Midbrain (tissue), 1 donor: ENCODE measurements at regions not wholly inside any gene's neighbourhood (a gene's known extent, or its start where the extent isn't known, plus 50 kb on each side); places are given as distances from the start of the nearest gene placed in this dataset.
A peak's percentile ranks its signal among the peaks of the same experiment; 100 is the strongest.
"Not testable (repeated sequence)": the region's sequence is repeated elsewhere in the genome, so short reads cannot be mapped to it uniquely, and the experiment has no call there.

Experiments used
- DNase-seq: peaks from one replicate; lab custom pipeline; 2025; lab: John Stamatoyannopoulos, UW

DNA sequence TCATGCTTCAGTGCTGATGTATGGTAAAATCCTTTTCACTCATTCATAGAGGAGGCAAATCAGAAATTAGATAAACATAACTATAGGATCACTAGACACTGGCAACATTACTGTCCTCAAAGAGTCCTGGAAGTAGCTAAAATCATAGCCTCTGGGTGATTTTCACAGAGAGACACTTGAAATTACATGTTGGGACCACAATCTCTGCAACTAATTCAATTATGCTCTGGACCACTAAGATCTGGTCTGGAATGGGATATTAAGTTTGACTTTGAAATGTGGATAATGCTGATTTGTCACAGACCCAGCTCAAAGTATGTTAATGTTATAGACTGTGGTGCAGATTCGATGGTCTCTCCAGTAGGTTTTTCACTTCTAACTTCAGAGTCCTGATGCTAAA, 214.6 kb upstream of the CCNH start:
- DNase-seq = no peak

DNA sequence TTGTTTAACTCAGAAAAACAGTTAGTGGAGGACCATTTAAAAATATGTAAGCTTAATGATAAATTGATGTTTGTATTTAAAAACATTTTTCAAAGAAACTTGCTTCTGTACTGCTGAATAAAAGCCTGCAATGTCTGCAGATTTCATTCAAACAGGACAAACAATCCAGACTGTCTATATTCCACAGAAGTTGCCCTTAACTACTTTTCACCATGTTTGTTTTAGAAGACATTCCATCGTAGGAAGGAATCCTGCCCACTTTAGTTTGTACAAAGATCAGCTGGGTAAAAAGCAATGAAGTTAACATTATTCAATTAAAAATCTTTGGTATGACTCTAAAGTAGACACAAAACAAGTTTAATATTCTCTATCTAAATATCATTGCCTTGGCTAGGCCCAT, 195.7 kb upstream of the CCNH start:
- DNase-seq = no peak

DNA sequence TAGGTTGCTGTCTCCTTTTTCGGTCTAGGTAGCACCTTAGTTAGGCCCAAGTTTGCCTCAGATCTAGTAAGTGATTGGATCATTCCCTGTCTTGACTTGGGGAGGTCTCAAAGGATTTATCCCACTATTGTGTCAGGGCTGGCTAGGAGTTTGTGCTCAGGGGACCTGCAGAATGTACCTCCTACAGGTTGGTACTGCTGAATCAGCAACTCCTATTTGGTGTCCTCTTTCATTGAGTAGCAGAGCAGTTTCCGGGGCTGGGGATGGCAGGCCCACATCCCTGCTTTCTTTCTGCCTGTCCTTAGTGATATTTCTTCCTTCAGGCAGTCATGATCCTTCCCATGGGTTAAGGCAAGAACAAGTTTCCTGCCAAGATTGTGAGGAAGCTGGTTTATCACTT, 192.9 kb upstream of the CCNH start:
- DNase-seq = no peak

DNA sequence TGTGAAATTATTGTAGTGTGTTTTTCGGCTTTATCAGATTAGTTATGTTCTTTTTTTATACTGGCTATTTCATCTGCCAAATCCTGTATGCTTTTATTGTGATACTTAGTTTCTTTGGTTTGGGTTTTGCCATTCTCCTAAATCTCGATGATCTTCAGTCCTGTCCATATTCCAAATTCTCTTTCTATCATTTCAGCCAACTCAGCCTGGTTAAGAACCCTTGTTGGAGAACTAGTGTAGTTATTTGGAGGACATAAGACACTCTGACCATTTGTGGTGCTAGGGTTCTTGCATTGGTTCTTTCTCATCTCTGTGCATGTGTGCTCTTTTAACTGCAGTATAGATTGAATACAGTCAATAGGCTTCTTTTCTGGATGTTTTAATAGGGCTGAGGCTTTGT, 187.0 kb upstream of the CCNH start:
- no peak for DNase-seq

DNA sequence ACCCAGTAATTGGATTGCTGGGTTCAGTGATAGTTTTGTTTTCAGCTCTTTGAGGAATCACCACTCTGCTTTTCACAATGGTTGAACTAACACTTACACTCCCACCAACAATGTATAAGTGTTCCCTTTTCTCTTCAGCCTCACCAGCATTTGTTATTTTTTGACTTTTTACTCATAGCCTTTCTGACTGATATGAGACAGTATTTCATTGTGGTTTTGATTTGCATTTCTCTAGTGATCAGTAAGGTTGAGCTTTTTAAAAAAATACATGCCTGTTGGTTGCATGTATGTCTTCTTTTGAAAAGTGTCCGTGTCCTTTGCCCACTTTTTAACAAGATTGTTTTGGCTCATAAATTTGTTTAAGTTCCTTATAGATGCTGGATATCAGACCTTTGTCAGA, 185.7 kb upstream of the CCNH start:
- no peak for DNase-seq

DNA sequence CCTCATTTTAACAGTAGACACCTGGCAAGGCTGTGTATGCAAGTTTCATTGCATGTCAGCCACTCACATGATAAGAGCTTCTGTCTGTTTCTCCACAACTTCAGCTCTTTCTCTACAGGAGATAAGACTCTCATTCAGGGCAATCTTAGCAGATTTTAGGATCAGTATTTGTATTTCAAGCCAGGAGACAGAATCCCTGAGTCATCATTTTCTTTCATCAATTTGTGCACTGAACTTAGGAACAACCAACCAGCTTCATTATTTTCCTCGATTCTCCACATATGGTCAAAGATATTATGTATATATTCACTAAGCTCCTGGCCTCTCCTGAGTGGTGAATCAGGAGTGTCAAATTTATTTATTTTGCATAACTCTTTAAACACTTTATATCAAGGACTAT, 181.8 kb upstream of the CCNH start:
- no peak for DNase-seq

DNA sequence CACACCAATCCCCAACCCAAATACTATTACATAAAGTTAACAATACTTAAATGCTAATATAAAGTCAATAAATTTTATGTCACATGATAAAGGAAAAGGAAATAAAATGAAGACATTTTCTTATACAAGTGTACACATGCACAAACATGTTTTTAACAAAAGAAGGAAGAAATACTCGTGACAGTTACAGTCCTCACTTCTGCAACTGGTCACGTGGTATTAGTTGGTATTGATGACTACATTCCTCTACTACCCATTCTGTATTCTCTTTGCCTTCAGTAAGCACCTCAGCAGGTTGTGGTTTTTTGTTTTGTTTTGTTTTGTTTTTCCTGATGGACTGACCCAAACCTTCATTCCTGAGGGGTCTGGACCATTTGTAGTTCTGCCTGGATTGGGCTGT, 176.9 kb upstream of the CCNH start:
- DNase-seq = no peak

DNA sequence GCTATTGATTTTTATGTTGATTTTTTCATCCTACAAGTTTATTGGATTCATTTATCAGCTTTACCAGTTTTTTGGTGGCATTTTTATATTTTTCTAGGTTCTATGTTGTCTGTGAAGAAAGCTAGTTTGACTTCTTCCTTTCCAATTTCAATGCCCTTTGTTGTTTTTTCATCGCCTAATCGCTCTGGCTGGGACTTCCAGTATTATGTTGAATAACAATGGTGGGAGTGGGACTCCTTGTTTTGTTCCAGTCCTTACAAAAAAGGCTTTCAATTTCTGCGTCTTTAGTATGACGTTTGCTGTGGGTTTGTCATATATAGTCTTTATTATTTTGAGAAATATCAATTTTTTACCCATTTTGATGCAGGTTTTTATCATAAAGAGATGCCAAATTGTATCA, 175.6 kb upstream of the CCNH start:
- DNase-seq = peak; percentile 75

DNA sequence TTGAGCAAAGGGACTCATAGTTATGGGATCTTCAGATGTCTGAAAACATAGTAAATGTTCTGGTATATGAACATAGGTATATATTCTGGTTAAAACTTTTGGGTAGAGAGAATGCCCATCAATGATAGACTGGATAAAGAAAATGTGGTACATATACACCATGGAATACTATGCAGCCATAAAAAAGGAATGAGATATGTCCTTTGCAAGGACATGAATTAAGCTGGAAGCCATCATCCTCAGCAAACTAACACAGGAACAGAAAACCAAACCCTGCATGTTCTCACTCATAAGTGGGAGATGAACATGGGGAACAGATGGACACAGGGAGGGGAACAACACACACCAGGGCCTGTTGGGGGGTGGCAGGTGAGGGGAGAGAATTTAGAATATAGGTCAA, 171.0 kb upstream of the CCNH start:
- DNase-seq = not testable (repeated sequence)

DNA sequence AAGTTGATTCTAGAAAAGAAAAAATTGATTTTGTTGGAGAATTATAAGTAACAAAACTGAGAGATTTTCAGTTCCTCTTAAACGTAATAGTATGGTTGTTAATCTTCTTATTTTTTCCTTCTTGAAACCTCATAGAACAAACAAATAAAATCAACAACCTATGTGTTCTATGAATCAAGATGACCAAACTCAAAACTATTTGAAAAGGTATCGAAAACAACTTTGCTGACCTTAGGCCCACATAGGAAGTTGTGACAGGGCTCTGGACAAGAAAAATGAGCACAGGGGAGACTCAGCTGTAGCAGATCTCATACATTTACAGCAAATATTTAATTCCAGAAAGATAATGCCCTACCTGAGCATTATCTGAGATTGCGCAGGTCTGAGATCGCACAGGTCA, 169.4 kb upstream of the CCNH start:
- no peak for DNase-seq

DNA sequence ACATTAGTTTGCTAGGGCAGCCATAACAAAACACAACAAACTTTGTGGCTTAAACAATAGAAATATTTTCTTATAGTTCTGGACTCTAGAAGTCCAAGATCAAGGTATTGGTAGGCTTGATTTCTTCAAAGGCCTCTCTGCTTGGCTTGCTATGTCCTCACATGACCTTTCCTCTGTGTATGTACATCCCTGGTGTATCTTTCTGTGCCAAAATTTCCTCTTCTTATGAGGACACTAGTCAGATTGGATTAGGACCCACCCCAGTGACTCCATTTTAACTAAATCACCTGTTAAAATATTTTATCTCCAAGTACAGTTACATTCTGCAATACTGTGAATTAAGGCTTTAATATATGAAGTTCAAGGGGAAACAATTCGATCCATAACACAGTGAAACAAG, 168.9 kb upstream of the CCNH start:
- no peak for DNase-seq

DNA sequence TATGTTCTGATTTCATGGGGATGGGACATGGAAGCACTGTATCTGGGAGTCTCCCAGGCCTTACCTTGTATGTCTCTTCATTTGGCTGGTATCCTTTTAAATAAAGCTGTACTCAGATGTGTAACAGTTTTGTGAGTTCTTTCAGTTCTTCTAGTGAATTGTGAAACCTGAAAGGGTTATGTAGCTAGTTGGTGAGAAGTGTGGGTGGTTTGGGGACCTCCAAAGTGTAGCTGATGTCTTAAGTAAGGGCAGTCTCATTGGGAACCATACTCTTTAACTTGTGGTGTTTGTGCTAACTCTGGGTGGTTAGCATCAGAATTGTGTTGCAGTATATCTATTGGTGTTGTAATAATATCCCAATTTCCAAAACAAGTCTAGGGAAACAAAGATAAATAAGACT, 166.9 kb upstream of the CCNH start:
- DNase-seq = no peak

DNA sequence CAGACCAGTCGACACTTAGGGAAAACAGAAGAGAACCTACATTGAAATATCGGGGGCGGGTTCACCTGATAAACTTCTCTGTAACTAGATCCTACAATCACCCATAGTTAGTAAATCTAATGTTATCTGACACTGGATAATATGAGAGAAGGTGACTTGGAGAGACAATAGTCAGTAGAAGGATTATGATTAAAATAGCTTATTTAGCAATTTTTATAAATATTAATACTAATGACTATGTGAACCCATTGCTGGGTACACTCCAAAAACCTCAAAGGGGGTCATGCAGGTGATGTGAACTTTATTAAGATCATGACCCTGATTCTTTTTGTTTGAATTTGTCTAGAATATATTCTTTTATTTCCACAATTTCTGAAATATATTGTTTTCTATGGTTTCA, 164.1 kb upstream of the CCNH start:
- DNase-seq = no peak

DNA sequence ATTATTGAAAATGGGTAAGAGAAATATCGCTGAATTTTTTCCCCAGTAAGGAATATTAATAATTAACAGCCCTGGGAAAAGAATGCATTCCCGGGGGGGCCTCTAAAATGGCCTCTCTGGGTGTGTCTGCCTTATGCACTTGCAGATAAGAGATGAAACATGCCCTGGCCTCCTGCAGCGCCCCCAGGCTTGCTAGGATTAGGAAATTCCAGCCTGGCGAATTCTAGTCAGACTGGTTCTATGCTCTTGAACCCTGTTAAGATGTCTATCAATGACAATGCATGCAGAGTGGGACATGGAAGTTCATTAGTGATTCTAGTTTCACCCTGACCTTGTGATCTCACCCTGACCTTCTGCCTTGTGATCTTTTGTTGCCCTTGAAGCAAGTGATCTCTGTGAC, 163.6 kb upstream of the CCNH start:
- DNase-seq = not testable (repeated sequence)

DNA sequence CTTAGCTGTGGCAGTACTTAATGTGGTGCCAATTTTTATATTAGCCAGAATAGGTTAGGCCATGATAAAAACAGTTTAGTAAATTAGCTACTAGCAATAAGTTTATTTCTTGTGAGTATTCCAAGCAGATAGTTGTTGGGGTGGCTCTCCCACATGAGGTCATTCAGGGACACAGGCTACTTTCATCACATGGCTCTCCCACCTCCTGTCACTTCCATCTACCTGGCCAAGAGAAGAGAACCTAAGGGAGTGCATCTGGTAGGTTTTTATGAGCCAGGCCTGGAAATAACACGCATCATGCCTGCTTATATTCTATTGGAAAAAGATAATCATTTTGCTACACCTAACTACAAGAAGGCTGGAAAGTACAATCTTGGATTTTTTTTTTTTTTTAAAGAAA, 161.4 kb upstream of the CCNH start:
- no peak for DNase-seq

DNA sequence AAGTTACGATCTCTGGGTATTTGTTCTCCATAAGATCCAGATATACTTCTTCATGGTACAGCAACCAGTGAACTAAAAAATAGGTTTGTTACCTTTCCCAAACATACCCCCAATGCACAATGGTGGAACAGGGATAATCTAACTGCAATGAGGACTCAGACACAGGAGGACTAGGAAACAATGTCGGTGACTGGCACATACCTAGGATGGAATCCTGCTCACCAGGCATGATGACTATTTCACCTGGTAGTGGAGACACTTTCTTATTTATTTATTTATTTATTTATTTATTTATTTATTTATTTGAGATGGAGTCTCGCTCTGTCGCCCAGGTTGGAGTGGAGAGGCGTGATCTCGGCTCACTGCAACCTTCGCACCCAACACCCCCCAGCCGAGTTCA, 159.9 kb upstream of the CCNH start:
- no peak for DNase-seq

DNA sequence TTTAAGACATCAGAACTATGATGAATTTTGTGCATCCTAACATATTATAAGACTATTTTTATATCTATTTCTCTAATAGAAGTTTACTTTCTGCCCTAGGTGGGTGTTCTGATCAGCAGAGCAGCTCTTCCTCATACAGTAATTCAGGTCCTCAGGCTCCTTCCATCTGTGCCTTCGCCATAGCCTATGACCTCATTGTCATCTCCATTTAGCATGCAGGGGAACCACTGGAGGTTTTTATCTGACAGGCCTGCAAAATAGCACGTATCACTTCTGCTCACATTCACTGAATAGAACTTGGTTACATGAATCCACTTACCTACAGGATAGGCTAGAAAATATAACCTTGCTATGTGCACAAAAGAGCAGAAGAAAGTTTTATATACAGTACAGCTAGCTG, 159.4 kb upstream of the CCNH start:
- no peak for DNase-seq

DNA sequence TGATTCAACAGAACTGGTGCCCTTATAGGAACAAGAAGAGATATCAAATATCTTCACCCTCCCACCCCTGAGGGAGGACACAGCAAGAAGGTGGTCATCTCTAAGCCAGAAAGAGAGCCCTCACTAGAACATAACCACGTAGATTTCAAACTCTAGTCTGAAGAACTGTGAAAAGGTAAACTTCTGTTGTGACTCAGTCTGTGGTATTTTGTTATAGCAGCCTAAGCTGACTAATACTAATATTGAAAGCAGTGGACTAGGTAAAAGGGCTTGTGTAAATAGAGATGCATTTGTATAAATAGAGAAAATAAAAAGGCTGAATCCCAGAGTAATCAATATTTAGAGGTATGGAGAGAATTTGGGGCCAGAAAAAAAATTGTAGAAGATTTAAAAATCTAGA, 157.6 kb upstream of the CCNH start:
- no peak for DNase-seq

DNA sequence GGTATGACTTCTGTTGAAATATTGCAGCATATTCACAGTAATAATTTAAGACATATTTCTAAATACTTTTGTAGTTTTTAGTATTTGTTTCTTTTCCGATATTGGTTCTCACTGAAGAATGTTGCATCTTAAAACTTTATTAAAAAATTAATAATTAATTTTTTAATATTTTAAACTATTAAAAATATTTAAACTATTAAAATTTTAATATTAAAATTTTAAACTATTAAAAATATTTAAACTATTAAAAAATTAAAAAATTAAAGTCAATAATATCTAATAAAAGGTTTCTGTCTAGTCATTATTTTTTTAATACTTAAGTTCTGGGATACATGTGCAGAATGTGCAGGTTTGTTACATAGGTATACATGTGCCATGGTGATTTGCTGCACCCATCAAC, 149.3 kb upstream of the CCNH start:
- no peak for DNase-seq

DNA sequence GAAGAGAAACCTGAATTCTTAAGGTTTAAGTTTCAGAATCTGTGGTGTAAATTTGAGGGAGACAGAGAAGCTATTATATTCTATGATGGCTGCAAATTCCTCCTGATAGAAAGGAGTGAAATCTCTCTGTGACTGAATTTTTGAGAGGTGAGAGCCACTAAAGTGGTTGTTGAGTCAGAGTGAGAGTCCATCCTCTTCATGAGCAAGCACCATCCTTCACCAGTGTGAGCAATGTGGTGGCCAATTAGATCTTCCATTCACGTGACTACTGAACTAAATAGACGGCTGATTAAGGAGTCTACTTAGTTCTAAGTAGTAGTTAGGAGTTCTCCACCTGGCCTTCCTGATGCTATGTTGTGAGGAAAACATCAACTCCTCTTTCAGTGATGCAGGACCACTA, 147.8 kb upstream of the CCNH start:
- DNase-seq = no peak

DNA sequence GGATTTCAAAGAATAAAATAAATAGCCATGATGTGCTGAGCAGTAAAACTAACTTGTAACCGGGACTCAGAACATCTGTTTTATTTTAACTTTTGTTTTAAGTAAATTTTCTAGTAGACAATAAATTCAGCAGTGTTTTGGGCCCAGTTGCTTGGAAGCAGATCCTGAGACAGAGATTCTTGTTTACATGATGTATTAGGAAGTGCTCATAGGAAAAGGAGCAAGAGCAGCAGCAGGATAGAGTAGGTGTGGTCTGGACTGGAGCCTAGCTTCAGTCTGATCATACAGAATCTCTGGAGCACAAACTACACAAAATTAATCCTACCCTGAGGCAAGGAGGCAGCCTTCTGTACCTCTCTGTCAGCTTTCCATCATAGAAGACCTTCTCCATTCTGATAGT, 139.2 kb upstream of the CCNH start:
- no peak for DNase-seq

DNA sequence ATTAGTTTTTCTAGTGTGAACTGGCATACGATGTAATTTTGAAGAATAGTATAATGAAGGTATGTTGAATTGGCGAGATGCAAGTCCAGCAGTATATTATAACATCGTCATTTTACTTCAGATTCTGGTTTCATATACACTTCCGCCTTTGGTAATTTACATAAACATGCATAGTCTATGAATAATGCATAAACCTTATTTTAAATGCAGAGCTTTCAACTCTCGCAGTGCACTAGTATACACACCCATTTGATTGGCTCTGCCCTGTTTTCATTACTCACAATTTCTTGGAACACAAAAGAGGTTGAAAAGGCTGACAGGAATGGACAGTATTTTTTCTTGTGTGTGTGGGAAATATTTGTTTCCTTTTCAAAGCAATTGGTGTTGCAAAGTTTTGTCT, 128.9 kb upstream of the CCNH start:
- peak; percentile 26 for DNase-seq

DNA sequence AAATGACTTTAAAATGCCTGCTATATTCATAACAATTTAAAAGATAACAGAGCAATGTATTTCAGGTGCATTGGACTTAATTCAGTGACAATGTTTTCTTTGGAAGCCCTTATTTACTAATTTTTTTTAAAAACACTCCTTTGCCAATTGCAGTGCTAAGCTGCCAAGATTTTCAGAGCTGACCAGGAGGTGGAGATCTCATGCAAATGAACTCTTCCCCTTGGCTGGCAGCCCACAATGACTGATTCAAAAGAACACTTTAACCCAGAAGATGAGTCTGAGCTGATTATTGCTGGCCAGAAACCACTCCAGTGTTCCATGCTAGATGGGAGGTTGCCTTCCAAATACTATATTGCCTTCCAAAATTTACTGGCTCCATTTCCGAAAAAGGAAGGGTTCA, 128.3 kb upstream of the CCNH start:
- peak; percentile 89 for DNase-seq

DNA sequence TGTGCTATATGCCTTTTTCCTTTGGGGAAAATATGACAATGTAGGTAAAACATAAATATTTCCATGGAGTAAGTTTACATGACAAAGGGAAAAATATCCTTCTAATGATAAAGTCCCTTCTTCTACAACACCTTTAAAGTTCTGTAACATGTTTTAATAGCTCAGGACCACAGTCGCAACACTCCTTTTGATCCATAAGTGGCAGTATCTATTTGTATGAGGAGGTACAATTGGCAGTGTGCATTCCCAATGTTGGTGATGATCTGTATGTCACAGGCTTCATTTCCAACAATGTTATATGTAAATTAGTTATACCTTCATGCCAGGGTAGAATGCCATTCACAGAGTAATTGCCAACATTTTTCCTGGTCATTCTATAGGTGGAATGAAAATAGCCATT, 127.1 kb upstream of the CCNH start:
- no peak for DNase-seq

DNA sequence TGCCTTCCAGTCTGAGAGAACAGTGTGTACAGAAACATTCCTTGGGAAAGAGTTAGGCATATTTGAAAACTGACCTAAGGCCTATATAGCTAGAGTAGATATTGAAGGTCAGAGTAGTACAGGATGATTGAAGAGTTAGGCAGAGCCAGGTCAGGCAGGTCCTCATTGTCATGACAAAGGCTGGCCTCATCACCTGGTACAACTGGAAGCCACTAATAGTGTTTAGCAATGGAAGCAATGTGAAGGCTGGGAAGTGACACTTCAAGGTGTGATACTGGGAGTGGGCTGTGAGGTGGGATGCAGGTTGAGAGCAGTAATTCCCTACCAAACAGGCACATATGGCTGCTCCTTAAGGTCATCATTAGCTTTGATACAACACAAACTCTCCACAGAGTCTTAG, 123.6 kb upstream of the CCNH start:
- no peak for DNase-seq
